ENCODE measurements at regions not wholly inside any gene's neighbourhood (a gene's known extent, or its start where the extent isn't known, plus 50 kb on each side); places are given as distances from the start of the nearest gene placed in this dataset.

DNA sequence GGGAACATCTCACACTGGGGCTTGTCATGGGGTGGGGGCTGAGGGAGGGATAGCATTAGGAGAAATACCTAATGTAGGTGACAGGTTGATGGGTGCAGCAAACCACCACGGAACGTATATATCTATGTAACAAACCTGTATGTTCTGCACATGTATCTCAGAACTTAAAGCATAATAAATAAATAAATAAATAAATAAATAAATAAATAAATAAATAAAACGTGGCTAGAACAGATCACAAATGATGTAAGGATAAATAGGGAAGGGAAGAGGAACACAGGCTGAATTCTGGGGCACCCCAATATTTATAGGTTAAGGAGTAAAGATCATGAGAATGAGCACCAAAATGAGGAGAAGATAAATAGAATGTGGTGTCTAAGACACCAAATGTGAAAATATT is 592.2 kb downstream of the AMY1C start:
- Histone ChIP-seq H3K27me3 (replicated peaks; ENCODE audit: control insufficient read depth, insufficient read depth, low read length) (no peaks in the 10 kb centered on the region), H3K36me3 (ENCODE audit: control insufficient read depth, insufficient read depth, low read length) (no peaks in the 10 kb centered on the region), H3K4me3 (ENCODE audit: low read depth, low read length) (no peak overlapping the region), H3K9me3 (no peaks in the 10 kb centered on the region), H3K4me1 (no peaks in the 10 kb centered on the region)
- TF ChIP-seq, protein P1, sequence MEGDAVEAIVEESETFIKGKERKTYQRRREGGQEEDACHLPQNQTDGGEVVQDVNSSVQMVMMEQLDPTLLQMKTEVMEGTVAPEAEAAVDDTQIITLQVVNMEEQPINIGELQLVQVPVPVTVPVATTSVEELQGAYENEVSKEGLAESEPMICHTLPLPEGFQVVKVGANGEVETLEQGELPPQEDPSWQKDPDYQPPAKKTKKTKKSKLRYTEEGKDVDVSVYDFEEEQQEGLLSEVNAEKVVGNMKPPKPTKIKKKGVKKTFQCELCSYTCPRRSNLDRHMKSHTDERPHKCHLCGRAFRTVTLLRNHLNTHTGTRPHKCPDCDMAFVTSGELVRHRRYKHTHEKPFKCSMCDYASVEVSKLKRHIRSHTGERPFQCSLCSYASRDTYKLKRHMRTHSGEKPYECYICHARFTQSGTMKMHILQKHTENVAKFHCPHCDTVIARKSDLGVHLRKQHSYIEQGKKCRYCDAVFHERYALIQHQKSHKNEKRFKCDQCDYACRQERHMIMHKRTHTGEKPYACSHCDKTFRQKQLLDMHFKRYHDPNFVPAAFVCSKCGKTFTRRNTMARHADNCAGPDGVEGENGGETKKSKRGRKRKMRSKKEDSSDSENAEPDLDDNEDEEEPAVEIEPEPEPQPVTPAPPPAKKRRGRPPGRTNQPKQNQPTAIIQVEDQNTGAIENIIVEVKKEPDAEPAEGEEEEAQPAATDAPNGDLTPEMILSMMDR (IDR thresholded peaks at IDR 0.05; ENCODE audit: insufficient read depth in 1 of 2, low read depth in 1 of 2, low read length in 1 of 2, severe bottlenecking in 1 of 2, unreplicated experiment in 1 of 2) = no peak
- DNase-seq = no peak
- ChIA-PET POLR2A (no interaction called here), CTCF (no interaction called here)
- Mint-ChIP-seq H3K9me3 (ENCODE audit: unreplicated experiment) (no peaks in the 10 kb centered on the region), H3K4me3 (ENCODE audit: unreplicated experiment) (no peak overlapping the region), H3K4me1 (ENCODE audit: low read depth, unreplicated experiment) (no peaks in the 10 kb centered on the region), H3K27me3 (ENCODE audit: insufficient read depth, unreplicated experiment) (no peaks in the 10 kb centered on the region), H3K27ac (ENCODE audit: unreplicated experiment) (no peak overlapping the region), H3K36me3 (ENCODE audit: insufficient read depth, unreplicated experiment) (no peaks in the 10 kb centered on the region)
- BruUV-seq (replicated peaks) = no TSS peak
- intact Hi-C loops (cut with micrococcal nuclease; ENCODE audit: unreplicated experiment) = no loop called here

DNA sequence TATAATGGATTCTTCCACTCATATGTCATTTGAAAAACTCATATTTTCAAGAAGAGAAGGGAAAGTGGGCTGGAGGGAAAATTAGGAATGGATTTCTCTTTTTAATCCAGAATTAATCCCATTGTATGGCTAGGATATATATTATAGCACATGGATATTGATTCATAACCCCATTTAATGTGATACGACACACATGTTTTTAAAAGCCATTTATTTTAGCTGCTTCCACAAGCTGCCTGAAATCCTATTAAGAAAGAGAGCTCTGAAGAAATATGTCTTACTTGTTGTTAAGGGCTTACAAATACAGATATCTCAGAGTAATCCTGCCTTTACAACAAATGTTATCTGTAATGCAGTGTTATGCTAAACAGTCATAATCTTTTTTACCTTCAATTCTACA is 598.6 kb downstream of the AMY1C start:
- H3K36me3 ChIP-seq (ENCODE audit: control insufficient read depth, insufficient read depth, low read length) = no peaks in the 10 kb centered on the region
- peaks cover 2% of the 10 kb centered on the region for H3K27me3 Mint-ChIP-seq (ENCODE audit: insufficient read depth, unreplicated experiment)
- H3K27me3 ChIP-seq (replicated peaks; ENCODE audit: control insufficient read depth, insufficient read depth, low read length) = no peaks in the 10 kb centered on the region
- H3K9me3 Mint-ChIP-seq (ENCODE audit: unreplicated experiment) = no peaks in the 10 kb centered on the region
- ChIA-PET CTCF (no interaction called here), POLR2A (no interaction called here)
- H3K4me1 ChIP-seq = no peaks in the 10 kb centered on the region
- intact Hi-C loops (cut with micrococcal nuclease; ENCODE audit: unreplicated experiment) = no loop called here
- H3K4me3 ChIP-seq (ENCODE audit: low read depth, low read length) = no peak overlapping the region
- no peaks in the 10 kb centered on the region for H3K9me3 ChIP-seq
- no peaks in the 10 kb centered on the region for H3K36me3 Mint-ChIP-seq (ENCODE audit: insufficient read depth, unreplicated experiment)
- no TSS peak for BruUV-seq (replicated peaks)
- TF ChIP-seq, protein P1 (IDR thresholded peaks at IDR 0.05; ENCODE audit: insufficient read depth in 1 of 2, low read depth in 1 of 2, low read length in 1 of 2, severe bottlenecking in 1 of 2, unreplicated experiment in 1 of 2) = no peak
- no peak overlapping the region for H3K4me3 Mint-ChIP-seq (ENCODE audit: unreplicated experiment)
- H3K4me1 Mint-ChIP-seq (ENCODE audit: low read depth, unreplicated experiment) = no peaks in the 10 kb centered on the region
- H3K27ac Mint-ChIP-seq (ENCODE audit: unreplicated experiment) = no peak overlapping the region
- no peak for DNase-seq

DNA sequence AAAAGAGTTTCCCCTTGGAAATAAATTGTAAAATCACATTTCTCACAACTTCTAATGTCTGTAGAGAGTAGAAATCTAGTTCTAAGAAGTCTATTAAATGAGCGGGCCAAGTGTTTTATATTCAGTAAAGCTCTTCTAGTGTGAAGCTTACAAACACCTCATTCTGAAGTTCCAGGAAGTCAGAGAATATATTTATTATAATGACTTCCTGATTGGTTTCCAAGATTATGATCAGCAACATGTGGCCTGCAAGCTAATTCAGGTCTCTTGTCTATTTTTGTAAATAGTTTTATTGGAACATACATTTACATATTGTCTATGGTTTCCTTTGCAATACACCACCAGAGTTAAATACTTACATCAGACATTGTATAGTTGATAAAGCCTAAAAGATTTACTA is 603.9 kb downstream of the AMY1C start:
- Histone ChIP-seq H3K4me3 (ENCODE audit: low read depth, low read length) (no peak overlapping the region), H3K9me3 (no peaks in the 10 kb centered on the region), H3K4me1 (no peaks in the 10 kb centered on the region), H3K36me3 (ENCODE audit: control insufficient read depth, insufficient read depth, low read length) (no peaks in the 10 kb centered on the region), H3K27me3 (replicated peaks; ENCODE audit: control insufficient read depth, insufficient read depth, low read length) (no peaks in the 10 kb centered on the region)
- DNase-seq = no peak
- H3K27ac Mint-ChIP-seq (ENCODE audit: unreplicated experiment) = no peak overlapping the region
- TF ChIP-seq, protein P1 (IDR thresholded peaks at IDR 0.05; ENCODE audit: insufficient read depth in 1 of 2, low read depth in 1 of 2, low read length in 1 of 2, severe bottlenecking in 1 of 2, unreplicated experiment in 1 of 2) = no peak
- intact Hi-C loops (cut with micrococcal nuclease; ENCODE audit: unreplicated experiment) = no loop called here
- ChIA-PET POLR2A (no interaction called here), CTCF (no interaction called here)
- H3K9me3 Mint-ChIP-seq (ENCODE audit: unreplicated experiment) = no peaks in the 10 kb centered on the region
- H3K4me3 Mint-ChIP-seq (ENCODE audit: unreplicated experiment) = no peak overlapping the region
- BruUV-seq (replicated peaks) = no TSS peak
- no peaks in the 10 kb centered on the region for H3K4me1 Mint-ChIP-seq (ENCODE audit: low read depth, unreplicated experiment)
- H3K36me3 Mint-ChIP-seq (ENCODE audit: insufficient read depth, unreplicated experiment) = no peaks in the 10 kb centered on the region
- peaks cover 2% of the 10 kb centered on the region for H3K27me3 Mint-ChIP-seq (ENCODE audit: insufficient read depth, unreplicated experiment)
